ENCODE measurements at regions not wholly inside any gene's neighbourhood (a gene's known extent, or its start where the extent isn't known, plus 50 kb on each side); places are given as distances from the start of the nearest gene placed in this dataset.

GRCh38 chr20:52895235-52895634 is 76.9 kb upstream of the TSHZ2 start:
- Histone ChIP-seq H2BK20ac (ENCODE audit: low read depth, low read length) (no peak overlapping the region), H3K56ac (ENCODE audit: extremely low read depth, insufficient read depth, low read length) (no peak overlapping the region), H4K20me1 (ENCODE audit: insufficient read depth, low read length) (no peaks in the 10 kb centered on the region), H2AFZ (replicated peaks; ENCODE audit: low read length, poor library complexity) (no peak overlapping the region), H2BK120ac (ENCODE audit: low read depth, low read length) (no peak overlapping the region), H3K27me3 (ENCODE audit: control insufficient read depth, insufficient read depth, low read length) (no peaks in the 10 kb centered on the region), H2BK15ac (ENCODE audit: low read depth, low read length) (no peak overlapping the region), H4K91ac (ENCODE audit: insufficient read depth, low read depth, low read length) (no peak overlapping the region), H3K4me3 (ENCODE audit: insufficient read depth, low read depth, low read length) (no peak overlapping the region), H3K36me3 (ENCODE audit: control insufficient read depth, insufficient read depth, low read length) (no peaks in the 10 kb centered on the region), H2AK9ac (replicated peaks; ENCODE audit: low read depth, low read length, poor library complexity) (no peak overlapping the region), H3K4me1 (ENCODE audit: control insufficient read depth, insufficient read depth, low read length) (no peaks in the 10 kb centered on the region), H3K79me1 (ENCODE audit: low read depth in 1 of 2, low read length in 2 of 2) (no peaks in the 10 kb centered on the region), H3K4ac (ENCODE audit: low read depth, low read length) (no peak overlapping the region), H3K9me3 (ENCODE audit: control insufficient read depth, insufficient read depth, low read length) (no peaks in the 10 kb centered on the region), H3K4me2 (ENCODE audit: low read depth, low read length) (no peak overlapping the region), H4K8ac (ENCODE audit: low read depth in 2 of 2, low read length in 2 of 2) (no peak overlapping the region), H4K5ac (ENCODE audit: low read depth, low read length) (no peak overlapping the region), H3K9ac (ENCODE audit: low read depth, low read length) (no peak overlapping the region), H3K18ac (ENCODE audit: low read depth, low read length) (no peak overlapping the region), H3K23ac (ENCODE audit: low read depth, low read length) (no peak overlapping the region), H3K9me1 (ENCODE audit: insufficient read depth, low read length) (no peaks in the 10 kb centered on the region), H2BK5ac (ENCODE audit: low read depth, low read length, poor library complexity, severe bottlenecking) (no peak overlapping the region), H3K14ac (replicated peaks; ENCODE audit: low read depth, low read length) (no peak overlapping the region), H3K27ac (ENCODE audit: insufficient read depth, low read length) (no peak overlapping the region), H2AK5ac (ENCODE audit: low read depth, low read length) (no peak overlapping the region)
- intact Hi-C loops (cut with micrococcal nuclease) (no loop called here), in situ Hi-C loops (cut with MboI; ENCODE audit: low sequenced_read_pairs) (no loop called here), dilution Hi-C loops (cut with HindIII; ENCODE audit: low sequenced_read_pairs, unreplicated experiment) (no loop called here)
- POLR2A ChIA-PET (ENCODE audit: unreplicated experiment), result no interaction called here
- CTCF ChIA-PET, result no interaction called here
- DNase-seq (no peak), ATAC-seq (ENCODE audit: low read depth) (no peak)
- BruUV-seq (replicated peaks), result no TSS peak
- 72% methylated on average over 2 of the region's 7 CpGs; no CpG with 5 or more reads in 1 of the 2 experiments for WGBS, 2 experiments (ENCODE audit: extremely low coverage in 2 of 2, insufficient read length in 1 of 2)
- TF ChIP-seq POLR2A (IDR thresholded peaks at IDR 0.05; ENCODE audit: low read depth, low read length) (no peak), MAZ (IDR thresholded peaks at IDR 0.05; ENCODE audit: borderline replicate concordance, low read depth, low read length) (no peak), RFX5 (IDR thresholded peaks at IDR 0.05; ENCODE audit: low read depth, low read length) (no peak), RCOR1 (IDR thresholded peaks at IDR 0.05; ENCODE audit: insufficient replicate concordance, low read length) (no peak), MAFK (IDR thresholded peaks at IDR 0.05; ENCODE audit: low read depth, low read length) (no peak), MXI1 (IDR thresholded peaks at IDR 0.05; ENCODE audit: borderline replicate concordance, low read depth, low read length) (no peak), FOS (IDR thresholded peaks at IDR 0.05; ENCODE audit: low read depth, low read length) (no peak), BHLHE40 (IDR thresholded peaks at IDR 0.05; ENCODE audit: low read depth, low read length) (no peak), USF2 (IDR thresholded peaks at IDR 0.05; ENCODE audit: low read depth, low read length) (no peak), CTCF (conservative IDR thresholded peaks at IDR 0.05; ENCODE audit: low read depth, low read length) (no peak), RAD21 (IDR thresholded peaks at IDR 0.05; ENCODE audit: low read length) (no peak), SMC3 (IDR thresholded peaks at IDR 0.05; ENCODE audit: low read depth, low read length) (no peak), CHD1 (IDR thresholded peaks at IDR 0.05; ENCODE audit: low read depth, low read length) (no peak), CEBPB (IDR thresholded peaks at IDR 0.05; ENCODE audit: low read depth, low read length) (no peak), NFE2L2 (IDR thresholded peaks at IDR 0.05; ENCODE audit: low read depth, low read length) (no peak), ELK1 (IDR thresholded peaks at IDR 0.05; ENCODE audit: borderline replicate concordance, low read depth, low read length) (no peak)

All from IMR-90 (cell line).